ENCODE measurements at regions not wholly inside any gene's neighbourhood (a gene's known extent, or its start where the extent isn't known, plus 50 kb on each side); places are given as distances from the start of the nearest gene placed in this dataset.

GRCh38 chr10:3624367-3624766, 160.6 kb downstream of the KLF6 start:
- no peak for DNase-seq (ENCODE audit: low spot score)

- no peak for DNase-seq (ENCODE audit: low spot score)
Measured at GRCh38 chr10:3623746-3624145, 161.3 kb downstream of the KLF6 start.

- DNase-seq (ENCODE audit: low spot score) = no peak
Measured at GRCh38 chr10:3622845-3623621, 162.0 kb downstream of the KLF6 start.

GRCh38 chr10:3622427-3622826, 162.6 kb downstream of the KLF6 start:
- DNase-seq (ENCODE audit: low spot score) = no peak

- no peak for DNase-seq (ENCODE audit: low spot score)
Measured at GRCh38 chr10:3620818-3621217, 164.2 kb downstream of the KLF6 start.

GRCh38 chr10:3619241-3619640, 165.8 kb downstream of the KLF6 start:
- no peak for DNase-seq (ENCODE audit: low spot score)

- no peak for DNase-seq (ENCODE audit: low spot score)
Measured at GRCh38 chr10:3616880-3617279, 168.1 kb downstream of the KLF6 start.

GRCh38 chr10:3613318-3613717, 171.7 kb downstream of the KLF6 start:
- DNase-seq (ENCODE audit: low spot score) = no peak

- DNase-seq (ENCODE audit: low spot score) = no peak
Measured at GRCh38 chr10:3612183-3613001, 172.6 kb downstream of the KLF6 start.

- no peak for DNase-seq (ENCODE audit: low spot score)
Measured at GRCh38 chr10:3606309-3606708, 178.7 kb downstream of the KLF6 start.

- no peak for DNase-seq (ENCODE audit: low spot score)
Measured at GRCh38 chr10:3605882-3606281, 179.1 kb downstream of the KLF6 start.

GRCh38 chr10:3595736-3596135, 189.3 kb downstream of the KLF6 start:
- DNase-seq (ENCODE audit: low spot score) = no peak

GRCh38 chr10:3593611-3594010, 191.4 kb downstream of the KLF6 start:
- no peak for DNase-seq (ENCODE audit: low spot score)

GRCh38 chr10:3592424-3592823, 192.6 kb downstream of the KLF6 start:
- no peak for DNase-seq (ENCODE audit: low spot score)

GRCh38 chr10:3588816-3589215, 196.2 kb downstream of the KLF6 start:
- no peak for DNase-seq (ENCODE audit: low spot score)

GRCh38 chr10:3588346-3588745, 196.7 kb downstream of the KLF6 start:
- DNase-seq (ENCODE audit: low spot score) = no peak

GRCh38 chr10:3584926-3585784, 199.9 kb downstream of the KLF6 start:
- DNase-seq (ENCODE audit: low spot score) = no peak

GRCh38 chr10:3580565-3580964, 204.4 kb downstream of the KLF6 start:
- no peak for DNase-seq (ENCODE audit: low spot score)

- no peak for DNase-seq (ENCODE audit: low spot score)
Measured at GRCh38 chr10:3579845-3580244, 205.2 kb downstream of the KLF6 start.

GRCh38 chr10:3578682-3579081, 206.3 kb downstream of the KLF6 start:
- DNase-seq (ENCODE audit: low spot score) = no peak

- no peak for DNase-seq (ENCODE audit: low spot score)
Measured at GRCh38 chr10:3578159-3578558, 206.8 kb downstream of the KLF6 start.

- DNase-seq (ENCODE audit: low spot score) = no peak
Measured at GRCh38 chr10:3574451-3574850, 210.6 kb downstream of the KLF6 start.
